ENCODE measurements at regions not wholly inside any gene's neighbourhood (a gene's known extent, or its start where the extent isn't known, plus 50 kb on each side); places are given as distances from the start of the nearest gene placed in this dataset.

DNA sequence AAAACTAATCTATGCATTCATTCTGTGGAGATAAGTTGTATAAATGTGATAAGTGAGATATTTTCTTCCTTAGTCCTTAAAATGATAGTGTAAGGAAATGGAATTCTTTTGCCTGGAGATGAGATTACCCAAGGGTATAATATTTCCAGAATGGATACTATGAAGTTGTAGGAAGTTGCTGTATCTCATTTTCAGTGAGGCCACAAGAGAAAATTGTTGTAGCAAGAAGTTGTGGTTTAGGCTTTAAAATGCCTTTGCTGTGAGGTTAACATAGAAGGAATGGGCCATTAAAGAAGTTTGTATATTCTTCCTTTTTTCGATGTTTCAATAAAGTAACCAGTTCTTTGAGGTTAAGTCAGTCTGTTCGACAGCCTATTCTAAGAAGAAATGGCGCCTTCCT, 50.7 kb upstream of the LIN7C start:
- DNase-seq = no peak
- H3K36me3 Mint-ChIP-seq (ENCODE audit: unreplicated experiment) = peaks cover 9% of the 10 kb centered on the region
- peaks cover 2% of the 10 kb centered on the region for H3K27me3 Mint-ChIP-seq (ENCODE audit: unreplicated experiment)
- no peak overlapping the region for H3K4me3 Mint-ChIP-seq (ENCODE audit: unreplicated experiment)
- no peaks in the 10 kb centered on the region for H3K4me1 Mint-ChIP-seq (ENCODE audit: low read depth, unreplicated experiment)
- H3K9me3 Mint-ChIP-seq (ENCODE audit: unreplicated experiment) = peaks cover 2% of the 10 kb centered on the region
- TF ChIP-seq, protein P1, sequence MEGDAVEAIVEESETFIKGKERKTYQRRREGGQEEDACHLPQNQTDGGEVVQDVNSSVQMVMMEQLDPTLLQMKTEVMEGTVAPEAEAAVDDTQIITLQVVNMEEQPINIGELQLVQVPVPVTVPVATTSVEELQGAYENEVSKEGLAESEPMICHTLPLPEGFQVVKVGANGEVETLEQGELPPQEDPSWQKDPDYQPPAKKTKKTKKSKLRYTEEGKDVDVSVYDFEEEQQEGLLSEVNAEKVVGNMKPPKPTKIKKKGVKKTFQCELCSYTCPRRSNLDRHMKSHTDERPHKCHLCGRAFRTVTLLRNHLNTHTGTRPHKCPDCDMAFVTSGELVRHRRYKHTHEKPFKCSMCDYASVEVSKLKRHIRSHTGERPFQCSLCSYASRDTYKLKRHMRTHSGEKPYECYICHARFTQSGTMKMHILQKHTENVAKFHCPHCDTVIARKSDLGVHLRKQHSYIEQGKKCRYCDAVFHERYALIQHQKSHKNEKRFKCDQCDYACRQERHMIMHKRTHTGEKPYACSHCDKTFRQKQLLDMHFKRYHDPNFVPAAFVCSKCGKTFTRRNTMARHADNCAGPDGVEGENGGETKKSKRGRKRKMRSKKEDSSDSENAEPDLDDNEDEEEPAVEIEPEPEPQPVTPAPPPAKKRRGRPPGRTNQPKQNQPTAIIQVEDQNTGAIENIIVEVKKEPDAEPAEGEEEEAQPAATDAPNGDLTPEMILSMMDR (IDR thresholded peaks at IDR 0.05; ENCODE audit: partially characterized antibody, unreplicated experiment) = no peak
- no peak overlapping the region for H3K27ac Mint-ChIP-seq (ENCODE audit: unreplicated experiment)
